COR-L47 (cell line): ENCODE measurements at regions not wholly inside any gene's neighbourhood (a gene's known extent, or its start where the extent isn't known, plus 50 kb on each side); places are given as distances from the start of the nearest gene placed in this dataset.
"Not testable (repeated sequence)": the region's sequence is repeated elsewhere in the genome, so short reads cannot be mapped to it uniquely, and the experiment has no call there.

ENCODE experiments used
- DNase-seq: peaks from one replicate; lab custom pipeline; 2025; lab: John Stamatoyannopoulos, UW

- DNase-seq, result no peak
These were observed 206.7 kb upstream of the LINGO1 start for GRCh38 chr15:77839456-77839855.

GRCh38 chr15:77838595-77838994 is 205.9 kb upstream of the LINGO1 start:
- no peak for DNase-seq

- no peak for DNase-seq
These were observed 205.3 kb upstream of the LINGO1 start for GRCh38 chr15:77838061-77838460.

- no peak for DNase-seq
These were observed 204.9 kb upstream of the LINGO1 start for GRCh38 chr15:77837649-77838025.

GRCh38 chr15:77836906-77837648 is 204.4 kb upstream of the LINGO1 start:
- DNase-seq, result no peak

- no peak for DNase-seq
These were observed 203.5 kb upstream of the LINGO1 start for GRCh38 chr15:77836121-77836692.

GRCh38 chr15:77834276-77834990 is 201.7 kb upstream of the LINGO1 start:
- no peak for DNase-seq

- DNase-seq, result no peak
These were observed 200.2 kb upstream of the LINGO1 start for GRCh38 chr15:77832874-77833273.

- DNase-seq, result no peak
These were observed 199.3 kb upstream of the LINGO1 start for GRCh38 chr15:77831986-77832385.

GRCh38 chr15:77830051-77830468 is 197.3 kb upstream of the LINGO1 start:
- no peak for DNase-seq

GRCh38 chr15:77829331-77829730 is 196.6 kb upstream of the LINGO1 start:
- not testable (repeated sequence) for DNase-seq

- DNase-seq, result no peak
These were observed 195.1 kb upstream of the LINGO1 start for GRCh38 chr15:77827860-77828259.

GRCh38 chr15:77826006-77826695 is 193.4 kb upstream of the LINGO1 start:
- DNase-seq, result no peak

- DNase-seq, result no peak
These were observed 192.8 kb upstream of the LINGO1 start for GRCh38 chr15:77825546-77825945.

GRCh38 chr15:77825252-77825542 is 192.5 kb upstream of the LINGO1 start:
- no peak for DNase-seq

- DNase-seq, result no peak
These were observed 191.9 kb upstream of the LINGO1 start for GRCh38 chr15:77824361-77825251.

GRCh38 chr15:77823736-77824135 is 191.0 kb upstream of the LINGO1 start:
- no peak for DNase-seq

- no peak for DNase-seq
These were observed 190.0 kb upstream of the LINGO1 start for GRCh38 chr15:77822631-77823230.

GRCh38 chr15:77821959-77822256 is 189.2 kb upstream of the LINGO1 start:
- DNase-seq, result no peak

GRCh38 chr15:77821188-77821958 is 188.7 kb upstream of the LINGO1 start:
- peak; percentile 58 for DNase-seq
